SU-DHL-6 (cell line): ENCODE measurements at regions not wholly inside any gene's neighbourhood (a gene's known extent, or its start where the extent isn't known, plus 50 kb on each side); places are given as distances from the start of the nearest gene placed in this dataset.

ENCODE experiments used
- H2AFZ ChIP-seq: fragments of 200-600 bp; sonication (generic); 2 replicates; pipeline ENCODE4 v1.6.1; 2014; ENCODE audit warnings: low read depth, mild to moderate bottlenecking, moderate library complexity, mixed read lengths, antibody characterized with exemption, low read length; ENCODE audit not compliant: severe bottlenecking
- H3F3A ChIP-seq: fragments of 200-600 bp; shearing (Covaris generic); 2 replicates; pipeline ENCODE4 v1.6.0; 2016; ENCODE audit warnings: antibody characterized with exemption, mild to moderate bottlenecking; ENCODE audit not compliant: insufficient read depth
- H3K27ac ChIP-seq: fragments of 200-600 bp; sonication (generic); 2 replicates; pipeline ENCODE4 v1.5.1; 2016; ENCODE audit warnings: low read depth, mild to moderate bottlenecking, low read length, moderate library complexity, mixed read lengths
- H3K27me3 ChIP-seq: fragments of 200-600 bp; sonication (generic), shearing (Covaris generic); 2 replicates; pipeline ENCODE4 v1.6.0; 2014; ENCODE audit warnings: mild to moderate bottlenecking, low read length
- H3K36me3 ChIP-seq: fragments of 200-600 bp; sonication (generic); 2 replicates; pipeline ENCODE4 v1.6.1; 2014; ENCODE audit warnings: mild to moderate bottlenecking, low read length, mixed read lengths
- H3K4me2 ChIP-seq: fragments of 300-600, 200-600 bp; shearing (Covaris generic), sonication (generic); 2 replicates; pipeline ENCODE4 v1.6.0; 2014; ENCODE audit warnings: low read length, low read depth, mild to moderate bottlenecking; ENCODE audit not compliant: poor library complexity, severe bottlenecking
- H3K4me3 ChIP-seq: fragments of 200-600 bp; sonication (generic); 2 replicates; pipeline ENCODE4 v1.5.1; 2014; ENCODE audit warnings: antibody characterized with exemption, low read length, mild to moderate bottlenecking, mixed read lengths; ENCODE audit not compliant: insufficient read depth, poor library complexity, severe bottlenecking
- H3K79me2 ChIP-seq: fragments of 200-600 bp; sonication (generic); 2 replicates; pipeline ENCODE4 v1.6.1; 2014; ENCODE audit warnings: mild to moderate bottlenecking, low read length, moderate library complexity; ENCODE audit not compliant: insufficient read depth
- H3K9ac ChIP-seq: fragments of 200-600 bp; sonication (generic); 2 replicates; pipeline ENCODE4 v1.7.0; 2014; ENCODE audit warnings: mild to moderate bottlenecking, low read length
- H3K9me2 ChIP-seq: fragments of 200-600 bp; sonication (generic); replicated peaks from 2 replicates; pipeline ENCODE4 v1.6.1; 2014; ENCODE audit warnings: low read length; ENCODE audit not compliant: insufficient read depth
- H3K9me3 ChIP-seq: fragments of 200-600 bp; sonication (generic); 2 replicates; pipeline ENCODE4 v1.6.1; 2014; ENCODE audit warnings: low read length, mixed read lengths; ENCODE audit not compliant: insufficient read depth
- H4K20me1 ChIP-seq: fragments of 200-600 bp; sonication (generic); 2 replicates; pipeline ENCODE4 v1.6.1; 2014; ENCODE audit warnings: low read depth, mild to moderate bottlenecking, antibody characterized with exemption, low read length, moderate library complexity, mixed read lengths
- EZH2phosphoT487 ChIP-seq: fragments of 200-600 bp; sonication (generic), shearing (Covaris generic); conservative IDR thresholded peaks from 2 replicates; pipeline ENCODE4 v1.6.1; 2018; ENCODE audit warnings: mild to moderate bottlenecking, antibody characterized with exemption, low read length, moderate library complexity, mixed read lengths
- TF ChIP-seq, protein P1 (sequence below): fragments of 200-600 bp; sonication (generic); IDR thresholded peaks from one replicate; pipeline ENCODE4 v1.5.1; 2017; ENCODE audit warnings: antibody characterized with exemption, mild to moderate bottlenecking, low read length, moderate library complexity; ENCODE audit not compliant: insufficient read depth, poor library complexity, severe bottlenecking

GRCh38 chr11:42545954-42546353 lies 765.8 kb upstream of the API5 start:
- TF ChIP-seq, protein P1, sequence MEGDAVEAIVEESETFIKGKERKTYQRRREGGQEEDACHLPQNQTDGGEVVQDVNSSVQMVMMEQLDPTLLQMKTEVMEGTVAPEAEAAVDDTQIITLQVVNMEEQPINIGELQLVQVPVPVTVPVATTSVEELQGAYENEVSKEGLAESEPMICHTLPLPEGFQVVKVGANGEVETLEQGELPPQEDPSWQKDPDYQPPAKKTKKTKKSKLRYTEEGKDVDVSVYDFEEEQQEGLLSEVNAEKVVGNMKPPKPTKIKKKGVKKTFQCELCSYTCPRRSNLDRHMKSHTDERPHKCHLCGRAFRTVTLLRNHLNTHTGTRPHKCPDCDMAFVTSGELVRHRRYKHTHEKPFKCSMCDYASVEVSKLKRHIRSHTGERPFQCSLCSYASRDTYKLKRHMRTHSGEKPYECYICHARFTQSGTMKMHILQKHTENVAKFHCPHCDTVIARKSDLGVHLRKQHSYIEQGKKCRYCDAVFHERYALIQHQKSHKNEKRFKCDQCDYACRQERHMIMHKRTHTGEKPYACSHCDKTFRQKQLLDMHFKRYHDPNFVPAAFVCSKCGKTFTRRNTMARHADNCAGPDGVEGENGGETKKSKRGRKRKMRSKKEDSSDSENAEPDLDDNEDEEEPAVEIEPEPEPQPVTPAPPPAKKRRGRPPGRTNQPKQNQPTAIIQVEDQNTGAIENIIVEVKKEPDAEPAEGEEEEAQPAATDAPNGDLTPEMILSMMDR: no peak
- H4K20me1 ChIP-seq: no peaks in the 10 kb centered on the region
- no peak overlapping the region for H3K9ac ChIP-seq
- H2AFZ ChIP-seq: no peak overlapping the region
- H3K27ac ChIP-seq: no peak overlapping the region
- H3K4me2 ChIP-seq: no peak overlapping the region
- H3K9me3 ChIP-seq: no peaks in the 10 kb centered on the region
- H3K27me3 ChIP-seq: no peaks in the 10 kb centered on the region
- H3K9me2 ChIP-seq: no peaks in the 10 kb centered on the region
- no peak overlapping the region for H3K4me3 ChIP-seq
- no peaks in the 10 kb centered on the region for H3K79me2 ChIP-seq
- H3F3A ChIP-seq: no peaks in the 10 kb centered on the region
- no peaks in the 10 kb centered on the region for H3K36me3 ChIP-seq

- H3K36me3 ChIP-seq: no peaks in the 10 kb centered on the region
- H3K9me3 ChIP-seq: no peaks in the 10 kb centered on the region
- no peaks in the 10 kb centered on the region for H3K9me2 ChIP-seq
- H3K9ac ChIP-seq: no peak overlapping the region
- no peaks in the 10 kb centered on the region for H3K79me2 ChIP-seq
- no peaks in the 10 kb centered on the region for H4K20me1 ChIP-seq
- no peaks in the 10 kb centered on the region for H3F3A ChIP-seq
- H2AFZ ChIP-seq: no peak overlapping the region
- no peak overlapping the region for H3K27ac ChIP-seq
- no peak for TF ChIP-seq EZH2phosphoT487
- TF ChIP-seq, protein P1: no peak
- H3K27me3 ChIP-seq: no peaks in the 10 kb centered on the region
- H3K4me3 ChIP-seq: no peak overlapping the region
- H3K4me2 ChIP-seq: no peak overlapping the region
These were observed 759.0 kb upstream of the API5 start for GRCh38 chr11:42552786-42553185.

- H3F3A ChIP-seq: no peaks in the 10 kb centered on the region
- H3K27me3 ChIP-seq: no peaks in the 10 kb centered on the region
- H3K79me2 ChIP-seq: no peaks in the 10 kb centered on the region
- H3K36me3 ChIP-seq: no peaks in the 10 kb centered on the region
- no peaks in the 10 kb centered on the region for H3K9me2 ChIP-seq
- no peak overlapping the region for H3K4me3 ChIP-seq
- no peak overlapping the region for H2AFZ ChIP-seq
- no peak overlapping the region for H3K27ac ChIP-seq
- no peak overlapping the region for H3K4me2 ChIP-seq
- TF ChIP-seq EZH2phosphoT487: no peak
- TF ChIP-seq, protein P1: no peak
- H3K9me3 ChIP-seq: no peaks in the 10 kb centered on the region
- no peak overlapping the region for H3K9ac ChIP-seq
- no peaks in the 10 kb centered on the region for H4K20me1 ChIP-seq
These were observed 756.6 kb upstream of the API5 start for GRCh38 chr11:42555190-42555589.
